ENCODE measurements at regions not wholly inside any gene's neighbourhood (a gene's known extent, or its start where the extent isn't known, plus 50 kb on each side); places are given as distances from the start of the nearest gene placed in this dataset.

- CTCF ChIA-PET = interaction anchor here (1.7 kb wide), 1 partner anchor 14 kb away, joined by 7 read pairs; no protein-coding TSS in a partner anchor
- H3K4me3 ChIP-seq (ENCODE audit: control extremely low read depth in 1 of 5, extremely low read depth in 1 of 5, insufficient read depth in 1 of 5, low read depth in 2 of 5, low read length in 4 of 5) = no peak overlapping the region
- no peaks in the 10 kb centered on the region for H3K4me1 ChIP-seq (ENCODE audit: control insufficient read depth in 2 of 2, insufficient read depth in 2 of 2, low read length in 2 of 2)
- H3K4me2 ChIP-seq (replicated peaks; ENCODE audit: low read depth, low read length, poor library complexity, severe bottlenecking) = no peak overlapping the region
- POLR2A ChIA-PET = no interaction called here
- WGBS (ENCODE audit: insufficient coverage) = no CpG with 5 or more reads among the region's 2 CpGs
- Mint-ChIP-seq H3K27ac (no peak overlapping the region), H3K27me3 (no peaks in the 10 kb centered on the region), H3K4me1 (no peaks in the 10 kb centered on the region), H3K9me3 (ENCODE audit: insufficient read depth) (no peaks in the 10 kb centered on the region), H3K4me3 (no peak overlapping the region)
- H3K36me3 ChIP-seq (replicated peaks in 1 of 2; ENCODE audit: control extremely low read depth in 1 of 2, control insufficient read depth in 1 of 2, extremely low read depth in 1 of 2, insufficient read depth in 2 of 2, low read length in 1 of 2) = no peaks in the 10 kb centered on the region
- ATAC-seq (ENCODE audit: low read depth) = no peak
- H3K79me2 ChIP-seq (ENCODE audit: control insufficient read depth, insufficient read depth, low read length) = no peaks in the 10 kb centered on the region
- DNase-seq = no peak
- intact Hi-C loops (cut with micrococcal nuclease) = no loop called here
- no peak overlapping the region for H3K27ac ChIP-seq (ENCODE audit: low read length in 2 of 2)
- H3K9ac ChIP-seq (ENCODE audit: low read length) = no peak overlapping the region
- H3K27me3 ChIP-seq (replicated peaks in 1 of 4; ENCODE audit: control extremely low read depth in 1 of 4, control insufficient read depth in 3 of 4, insufficient read depth in 4 of 4, low read length in 3 of 4) = no peaks in the 10 kb centered on the region
- H2AFZ ChIP-seq (ENCODE audit: insufficient read depth, low read depth, low read length, poor library complexity, severe bottlenecking) = no peak overlapping the region
- TF ChIP-seq CTCF (IDR thresholded peaks at IDR 0.05) (no peak), EZH2 (IDR thresholded peaks at IDR 0.05; ENCODE audit: borderline replicate concordance, insufficient read depth, low read depth, low read length, poor library complexity, severe bottlenecking) (no peak)
- H4K20me1 ChIP-seq (ENCODE audit: control insufficient read depth, insufficient read depth, low read length, poor library complexity, severe bottlenecking) = no peaks in the 10 kb centered on the region
- H3K9me3 ChIP-seq (ENCODE audit: control extremely low read depth in 1 of 3, control insufficient read depth in 2 of 3, insufficient read depth in 1 of 3, low read length in 2 of 3) = no peaks in the 10 kb centered on the region
These were observed 167.4 kb downstream of the C12orf50 start for GRCh38 chr12:87861791-87862190.

- H4K20me1 ChIP-seq (ENCODE audit: control insufficient read depth, insufficient read depth, low read length, poor library complexity, severe bottlenecking) = no peaks in the 10 kb centered on the region
- no peak overlapping the region for H3K27ac ChIP-seq (ENCODE audit: low read length in 2 of 2)
- DNase-seq (no peak), ATAC-seq (ENCODE audit: low read depth) (no peak)
- WGBS (ENCODE audit: insufficient coverage) = 92% methylated on average over 4 of the region's 6 CpGs
- H3K4me3 ChIP-seq (ENCODE audit: control extremely low read depth in 1 of 5, extremely low read depth in 1 of 5, insufficient read depth in 1 of 5, low read depth in 2 of 5, low read length in 4 of 5) = no peak overlapping the region
- no peak overlapping the region for H2AFZ ChIP-seq (ENCODE audit: insufficient read depth, low read depth, low read length, poor library complexity, severe bottlenecking)
- H3K9ac ChIP-seq (ENCODE audit: low read length) = no peak overlapping the region
- no peaks in the 10 kb centered on the region for H3K9me3 ChIP-seq (ENCODE audit: control extremely low read depth in 1 of 3, control insufficient read depth in 2 of 3, insufficient read depth in 1 of 3, low read length in 2 of 3)
- TF ChIP-seq EZH2 (IDR thresholded peaks at IDR 0.05; ENCODE audit: borderline replicate concordance, insufficient read depth, low read depth, low read length, poor library complexity, severe bottlenecking) (no peak), CTCF (IDR thresholded peaks at IDR 0.05) (no peak)
- H3K27me3 ChIP-seq (replicated peaks in 1 of 4; ENCODE audit: control extremely low read depth in 1 of 4, control insufficient read depth in 3 of 4, insufficient read depth in 4 of 4, low read length in 3 of 4) = no peaks in the 10 kb centered on the region
- ChIA-PET POLR2A (no interaction called here), CTCF (no interaction called here)
- Mint-ChIP-seq H3K4me3 (no peak overlapping the region), H3K27ac (no peak overlapping the region), H3K4me1 (no peaks in the 10 kb centered on the region), H3K27me3 (no peaks in the 10 kb centered on the region), H3K9me3 (ENCODE audit: insufficient read depth) (no peaks in the 10 kb centered on the region)
- H3K36me3 ChIP-seq (replicated peaks in 1 of 2; ENCODE audit: control extremely low read depth in 1 of 2, control insufficient read depth in 1 of 2, extremely low read depth in 1 of 2, insufficient read depth in 2 of 2, low read length in 1 of 2) = no peaks in the 10 kb centered on the region
- no peak overlapping the region for H3K4me2 ChIP-seq (replicated peaks; ENCODE audit: low read depth, low read length, poor library complexity, severe bottlenecking)
- no peaks in the 10 kb centered on the region for H3K79me2 ChIP-seq (ENCODE audit: control insufficient read depth, insufficient read depth, low read length)
- H3K4me1 ChIP-seq (ENCODE audit: control insufficient read depth in 2 of 2, insufficient read depth in 2 of 2, low read length in 2 of 2) = no peaks in the 10 kb centered on the region
- intact Hi-C loops (cut with micrococcal nuclease) = no loop called here
These were observed 175.7 kb downstream of the C12orf50 start for GRCh38 chr12:87853448-87854003.

All from B cell (primary cell).